Spleen (tissue), 7 donors: ENCODE measurements at regions not wholly inside any gene's neighbourhood (a gene's known extent, or its start where the extent isn't known, plus 50 kb on each side); places are given as distances from the start of the nearest gene placed in this dataset.
"Not testable (repeated sequence)": the region's sequence is repeated elsewhere in the genome, so short reads cannot be mapped to it uniquely, and the experiment has no call there.

Experiments used
- POLR2A ChIP-seq, 3 donors: fragments of 450-650 bp; IDR thresholded peaks; one replicate each; pipeline ENCODE4 v1.5.1; 2017; ENCODE audit warnings: antibody characterized with exemption in 3 of 3, mild to moderate bottlenecking in 1 of 3
- TF ChIP-seq, protein P1 (sequence below), 11 experiments: fragments of 200-600 bp in 7 of 11; fragments of 450-650 bp in 4 of 11; sonication (generic) in 4 of 11; IDR thresholded peaks in 8 of 11; conservative IDR thresholded peaks in 3 of 11; 1 replicate in 7 of 11; 2 replicates in 4 of 11; pipeline versions ENCODE4 v1.4.0 to v1.8.0; 2016 to 2021; ENCODE audit warnings: antibody characterized with exemption in 11 of 11, inconsistent platforms in 4 of 11, mild to moderate bottlenecking in 1 of 11
- donor health status: DM: no; HTN: no; CAD: no; lungs with moderate emphysema.
- donor health status: DM: no; HTN: no; CAD: no.
- donor health status: DM: no; HTN: no; CAD: no.

DNA sequence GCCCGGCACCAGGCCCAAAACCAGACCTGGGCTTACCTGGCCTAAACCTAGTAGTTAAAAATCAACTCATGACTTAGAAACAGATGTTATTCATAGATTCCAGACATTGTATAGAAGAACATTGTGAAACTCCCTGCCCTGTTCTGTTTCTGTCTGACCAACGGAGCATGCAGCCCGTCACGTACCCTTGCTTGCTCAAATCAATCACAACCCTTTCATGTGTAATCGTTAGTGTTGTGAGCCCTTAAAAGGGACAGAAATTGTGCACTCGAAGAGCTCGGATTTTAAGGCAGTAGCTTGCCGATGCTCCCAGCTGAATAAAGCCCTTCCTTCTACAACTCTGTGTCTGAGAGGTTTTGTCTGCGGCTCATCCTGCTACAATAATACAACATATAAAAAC lies 209.5 kb upstream of the BTBD3 start:
- TF ChIP-seq, protein P1, sequence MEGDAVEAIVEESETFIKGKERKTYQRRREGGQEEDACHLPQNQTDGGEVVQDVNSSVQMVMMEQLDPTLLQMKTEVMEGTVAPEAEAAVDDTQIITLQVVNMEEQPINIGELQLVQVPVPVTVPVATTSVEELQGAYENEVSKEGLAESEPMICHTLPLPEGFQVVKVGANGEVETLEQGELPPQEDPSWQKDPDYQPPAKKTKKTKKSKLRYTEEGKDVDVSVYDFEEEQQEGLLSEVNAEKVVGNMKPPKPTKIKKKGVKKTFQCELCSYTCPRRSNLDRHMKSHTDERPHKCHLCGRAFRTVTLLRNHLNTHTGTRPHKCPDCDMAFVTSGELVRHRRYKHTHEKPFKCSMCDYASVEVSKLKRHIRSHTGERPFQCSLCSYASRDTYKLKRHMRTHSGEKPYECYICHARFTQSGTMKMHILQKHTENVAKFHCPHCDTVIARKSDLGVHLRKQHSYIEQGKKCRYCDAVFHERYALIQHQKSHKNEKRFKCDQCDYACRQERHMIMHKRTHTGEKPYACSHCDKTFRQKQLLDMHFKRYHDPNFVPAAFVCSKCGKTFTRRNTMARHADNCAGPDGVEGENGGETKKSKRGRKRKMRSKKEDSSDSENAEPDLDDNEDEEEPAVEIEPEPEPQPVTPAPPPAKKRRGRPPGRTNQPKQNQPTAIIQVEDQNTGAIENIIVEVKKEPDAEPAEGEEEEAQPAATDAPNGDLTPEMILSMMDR (IDR thresholded peaks at IDR 0.05 in 8 of 11, conservative IDR thresholded peaks at IDR 0.05 in 3 of 11) = not testable (repeated sequence)
- not testable (repeated sequence) for TF ChIP-seq POLR2A (IDR thresholded peaks at IDR 0.05)
